Left forelimb (tissue), 1 donor: ENCODE measurements at regions not wholly inside any gene's neighbourhood (a gene's known extent, or its start where the extent isn't known, plus 50 kb on each side); places are given as distances from the start of the nearest gene placed in this dataset.
"Not testable (repeated sequence)": the region's sequence is repeated elsewhere in the genome, so short reads cannot be mapped to it uniquely, and the experiment has no call there.

Source experiments
- DNase-seq: peaks from one replicate; pipeline ENCODE4 v3.0.0-alpha.2; 2018; ENCODE audit warnings: low spot score

DNA sequence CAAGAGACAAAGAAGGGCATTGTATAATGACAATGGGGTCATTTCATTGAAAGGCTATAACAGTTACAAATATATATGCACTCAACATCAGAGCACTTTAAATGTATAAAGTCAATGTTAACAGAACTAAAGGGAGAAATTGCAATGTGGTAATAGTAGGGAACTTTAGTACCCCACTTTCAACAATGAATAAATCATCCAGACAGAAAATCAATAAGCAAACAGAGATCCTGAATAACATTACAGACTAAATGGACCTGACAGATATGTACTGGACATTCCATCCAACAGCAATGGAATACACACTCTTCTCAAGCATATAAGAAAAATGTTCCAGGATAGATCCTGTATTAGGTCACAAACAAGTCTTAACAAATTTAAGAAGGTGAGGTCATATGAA is 90.5 kb upstream of the ALKAL2 start:
- no peak for DNase-seq

DNA sequence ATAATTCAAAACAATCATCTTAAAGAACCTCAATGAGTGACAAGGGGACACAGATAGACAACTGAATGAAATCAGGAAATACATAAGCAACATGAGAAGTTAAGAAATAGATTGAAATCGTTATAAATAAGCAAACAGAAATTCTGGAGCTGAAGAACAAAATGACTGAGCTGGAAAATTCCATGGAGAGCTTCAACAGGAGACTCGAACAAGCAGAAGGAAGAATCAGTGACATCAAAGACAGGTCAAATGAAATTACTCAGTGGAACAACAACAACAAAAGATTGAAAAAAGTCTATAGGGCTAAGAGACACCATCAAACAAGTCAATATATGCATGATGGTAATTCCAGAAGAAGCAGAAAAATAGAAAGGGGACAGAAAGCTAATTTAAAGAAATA is 89.5 kb upstream of the ALKAL2 start:
- DNase-seq = no peak

DNA sequence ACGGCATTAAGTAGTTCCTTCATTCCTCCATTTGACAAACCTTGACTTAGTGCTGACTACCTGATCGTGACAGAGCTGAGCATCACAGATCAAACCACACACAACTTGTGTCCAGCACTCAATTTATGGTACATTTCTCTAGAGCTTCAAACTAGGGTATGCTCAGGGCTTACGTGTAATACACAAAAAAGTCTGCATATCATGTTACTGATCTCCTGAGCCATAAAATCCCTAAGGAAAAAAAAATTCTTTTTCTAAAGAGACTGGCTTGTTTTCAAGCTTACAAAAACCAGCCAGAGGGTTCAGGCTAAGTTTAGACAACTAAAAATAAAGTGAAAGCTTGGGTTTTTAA is 88.0 kb upstream of the ALKAL2 start:
- no peak for DNase-seq

DNA sequence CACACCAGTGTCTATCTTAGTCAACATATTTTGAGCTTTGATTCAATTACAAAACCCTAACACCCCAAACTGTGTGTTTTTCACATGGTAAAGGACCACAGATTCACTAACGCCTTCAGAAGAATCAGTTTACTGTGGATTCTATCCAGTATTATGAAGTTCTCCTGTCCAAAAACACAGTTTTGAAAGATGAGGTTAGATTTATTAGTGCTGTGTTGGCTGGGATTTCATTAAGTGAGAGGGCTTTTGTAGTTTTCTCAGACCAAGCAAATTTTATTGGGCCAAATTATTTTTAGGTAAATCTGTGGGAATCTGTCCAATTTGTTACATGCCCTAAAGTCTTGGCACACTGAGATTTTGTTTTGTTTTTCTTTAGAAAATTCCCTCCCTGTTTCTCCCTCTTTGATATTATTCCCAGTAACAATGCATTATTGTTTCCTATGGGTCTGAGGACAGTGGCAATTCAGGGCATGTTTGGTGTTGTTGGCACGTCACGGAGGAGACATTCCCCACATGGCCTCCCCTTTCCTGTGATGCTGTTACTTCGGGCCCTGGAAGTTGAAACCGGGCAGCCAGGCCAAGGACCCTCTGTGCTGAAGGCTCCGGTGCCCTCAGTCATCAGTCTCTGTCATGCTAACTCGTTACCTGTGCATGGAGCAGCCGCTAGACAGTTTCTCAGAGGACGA is 87.5 kb upstream of the ALKAL2 start:
- DNase-seq = no peak

DNA sequence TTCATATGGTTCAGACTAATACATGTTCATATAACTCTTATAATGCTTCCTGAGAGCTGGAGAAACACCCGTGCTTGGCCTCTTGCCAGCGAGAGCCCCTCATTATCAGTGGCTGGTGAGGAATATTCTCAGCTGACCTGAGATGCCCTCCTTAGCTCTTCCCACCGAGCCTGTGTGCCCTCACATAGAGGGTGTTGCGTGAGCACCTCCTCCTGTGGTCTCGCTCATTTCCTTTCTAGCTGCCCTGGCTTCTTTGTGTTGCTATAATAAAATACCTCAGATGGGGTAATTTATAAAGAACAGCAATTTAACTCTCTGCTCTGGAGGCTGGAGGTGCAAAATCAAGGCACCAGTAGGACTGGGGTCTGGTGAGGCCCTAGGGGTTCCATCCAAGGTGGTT is 80.5 kb upstream of the ALKAL2 start:
- DNase-seq = no peak

- DNase-seq = no peak
Observed at GRCh38 chr2:367246-367645, 79.4 kb upstream of the ALKAL2 start.

DNA sequence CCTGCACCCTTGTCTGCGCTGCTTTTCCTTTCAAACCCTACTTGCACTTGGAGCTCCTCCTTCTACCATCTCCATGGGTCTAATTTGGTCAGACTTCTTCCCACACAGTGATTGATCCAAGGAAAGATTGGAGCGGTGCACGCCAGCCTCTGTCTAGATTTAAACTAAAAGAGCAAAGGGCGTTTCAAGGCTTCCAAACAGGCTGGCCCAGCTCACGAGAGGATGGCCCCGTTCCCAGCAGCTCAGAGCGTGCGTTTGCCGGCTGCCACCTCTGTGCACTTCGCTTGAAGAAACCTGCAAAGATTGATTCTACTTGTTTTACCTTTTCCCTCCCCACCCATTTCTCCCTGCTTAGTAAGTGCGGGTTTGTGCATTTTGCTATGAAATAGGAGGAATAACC is 78.8 kb upstream of the ALKAL2 start:
- no peak for DNase-seq

DNA sequence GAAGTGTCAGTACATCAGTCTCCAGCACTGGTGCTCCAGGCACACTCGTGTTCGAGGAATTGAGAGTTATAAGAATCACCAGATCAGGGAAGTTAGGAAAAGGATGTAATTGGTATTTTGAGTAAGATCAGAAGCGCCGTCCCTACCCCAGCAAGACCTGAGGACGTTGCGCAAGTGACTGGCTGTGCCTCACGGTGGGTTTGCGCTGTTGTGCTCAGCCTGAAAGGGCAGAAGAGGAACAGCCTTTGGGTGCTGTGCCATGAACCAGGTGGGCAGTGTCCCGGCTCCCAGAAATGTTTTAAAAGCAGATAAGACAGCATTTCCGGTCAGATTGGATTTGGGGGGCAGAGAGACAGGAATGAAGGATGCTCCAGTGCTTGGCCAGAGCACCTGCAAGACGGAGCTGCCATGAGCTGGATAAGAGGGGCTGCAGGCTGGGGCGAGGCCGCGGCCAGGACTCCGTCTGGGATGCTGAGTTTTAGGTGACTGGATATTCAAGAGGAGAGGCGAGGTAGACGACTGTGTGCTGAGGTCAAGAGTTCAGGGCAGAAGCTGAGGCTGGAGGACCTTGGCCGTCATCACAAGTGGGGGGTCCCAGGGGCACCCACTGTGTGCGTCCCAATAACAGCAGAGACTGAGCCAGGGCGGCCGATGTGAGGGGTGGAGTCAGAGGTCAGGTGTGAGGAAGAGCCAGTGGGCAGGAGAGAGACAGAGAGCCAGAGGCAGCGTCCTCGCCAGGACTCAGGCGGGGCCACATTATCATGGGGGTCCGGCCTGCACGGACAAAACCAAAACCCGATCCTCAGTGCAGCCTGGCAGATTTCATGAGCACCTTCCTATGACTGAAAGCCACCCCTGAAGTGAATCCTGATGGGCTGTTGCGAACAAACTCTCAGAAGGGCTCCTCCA is 77.7 kb upstream of the ALKAL2 start:
- DNase-seq = no peak

- DNase-seq = no peak
Observed at GRCh38 chr2:363824-364470, 76.1 kb upstream of the ALKAL2 start.

DNA sequence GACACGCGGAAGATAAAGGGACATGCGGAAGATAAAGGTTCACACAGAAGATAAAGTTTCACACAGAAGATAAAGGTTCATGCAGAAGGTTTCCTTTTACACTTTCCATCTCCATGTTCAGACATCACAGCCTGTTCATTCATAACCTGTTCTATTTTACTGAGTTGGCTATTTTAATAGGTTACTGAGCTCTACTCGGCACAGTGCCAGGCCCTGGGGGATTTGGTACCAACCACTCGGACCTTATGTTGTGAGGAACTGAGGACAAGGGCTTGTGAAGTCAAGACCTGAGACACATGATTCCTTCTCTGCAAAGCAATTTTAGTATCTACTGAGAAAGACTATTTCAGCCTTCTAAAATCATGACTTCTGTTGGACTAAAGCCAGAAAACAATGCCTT is 75.0 kb upstream of the ALKAL2 start:
- DNase-seq = no peak

GRCh38 chr2:360124-360523 is 72.2 kb upstream of the ALKAL2 start:
- no peak for DNase-seq

- DNase-seq = no peak
Observed at GRCh38 chr2:359047-359446, 71.2 kb upstream of the ALKAL2 start.

GRCh38 chr2:357811-358210 is 69.9 kb upstream of the ALKAL2 start:
- DNase-seq = no peak

- not testable (repeated sequence) for DNase-seq
Observed at GRCh38 chr2:356304-356703, 68.4 kb upstream of the ALKAL2 start.

DNA sequence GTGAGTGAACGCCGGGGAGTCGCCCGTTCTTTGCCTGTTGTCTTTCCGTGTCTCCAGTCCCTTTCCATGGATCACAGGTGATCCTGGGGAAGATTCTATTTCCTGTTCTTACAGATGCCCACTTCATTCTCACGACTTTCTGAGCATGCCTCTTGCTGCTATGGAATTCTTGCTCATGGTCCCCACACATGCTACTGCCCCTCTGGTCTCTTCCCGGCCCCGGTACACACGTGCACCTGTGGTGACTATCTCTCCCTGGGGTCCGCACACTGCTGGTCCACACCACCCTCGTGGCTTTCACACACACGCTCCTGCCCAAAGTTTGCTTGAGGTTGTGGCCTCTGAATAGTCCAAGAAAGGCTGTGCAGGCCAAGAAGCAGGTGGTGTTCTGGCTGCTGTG is 67.9 kb upstream of the ALKAL2 start:
- no peak for DNase-seq

- no peak for DNase-seq
Observed at GRCh38 chr2:352696-353095, 64.8 kb upstream of the ALKAL2 start.

DNA sequence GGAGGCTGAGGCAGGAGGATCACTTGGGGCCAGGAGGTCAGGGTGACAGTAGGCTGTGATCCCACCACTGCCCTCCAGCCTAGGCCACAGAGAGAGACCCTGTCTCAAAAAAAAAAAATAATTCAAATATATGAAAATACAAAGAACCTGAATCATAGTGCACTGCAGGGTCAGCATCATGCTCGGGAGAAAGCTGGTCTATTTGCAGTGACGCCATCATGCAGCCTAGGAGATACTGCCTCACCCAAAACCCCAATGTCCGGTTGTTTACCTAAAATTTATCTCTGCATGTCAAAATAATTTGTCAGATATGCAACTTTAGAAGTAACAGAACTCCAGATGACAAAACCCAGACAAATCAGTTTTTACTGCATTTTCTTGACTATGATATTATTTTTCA is 61.5 kb upstream of the ALKAL2 start:
- DNase-seq = no peak

DNA sequence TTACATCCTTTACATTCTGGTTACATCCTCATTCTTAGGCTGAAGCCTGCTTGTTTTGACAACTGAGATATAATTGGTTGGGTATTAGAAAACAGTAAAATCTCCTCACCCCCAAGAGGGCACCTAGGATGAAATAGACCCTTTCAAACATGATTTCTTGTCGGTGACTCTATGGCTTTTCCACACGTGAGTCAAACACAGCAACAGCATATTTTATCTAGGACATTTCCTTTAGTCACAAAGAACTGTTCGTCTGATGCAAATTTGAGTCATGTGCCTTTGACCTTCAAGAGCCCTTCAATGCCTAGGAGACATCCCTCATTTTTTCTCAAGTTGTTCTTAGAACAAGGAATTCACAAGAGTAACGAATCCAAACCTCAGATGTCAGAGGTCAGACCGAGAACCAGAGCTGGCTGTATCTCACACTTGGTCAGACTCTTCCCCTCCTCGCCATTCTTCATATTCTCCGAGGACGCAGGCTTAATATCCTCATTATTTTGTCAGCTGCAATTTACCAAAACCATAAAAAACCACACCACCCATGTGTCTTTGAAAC is 60.5 kb upstream of the ALKAL2 start:
- no peak for DNase-seq

DNA sequence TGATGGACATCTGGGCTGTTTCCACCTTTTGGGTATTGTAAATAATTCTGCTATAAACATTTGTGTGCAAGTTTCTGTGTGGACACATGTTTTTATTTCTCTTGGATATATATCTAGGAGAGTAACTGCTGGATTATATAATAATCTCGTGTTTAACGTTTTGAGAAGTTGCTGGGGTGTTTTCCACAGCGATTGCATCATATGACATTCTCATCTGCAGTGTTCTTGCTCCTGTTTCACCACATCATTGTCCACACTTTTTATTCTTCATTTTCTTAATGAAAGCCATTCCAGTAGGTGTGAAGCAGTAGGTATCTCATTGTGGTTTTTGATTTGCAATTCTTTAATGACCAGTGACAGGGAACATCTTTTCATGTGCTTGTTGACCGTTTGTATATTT is 56.9 kb upstream of the ALKAL2 start:
- no peak for DNase-seq

DNA sequence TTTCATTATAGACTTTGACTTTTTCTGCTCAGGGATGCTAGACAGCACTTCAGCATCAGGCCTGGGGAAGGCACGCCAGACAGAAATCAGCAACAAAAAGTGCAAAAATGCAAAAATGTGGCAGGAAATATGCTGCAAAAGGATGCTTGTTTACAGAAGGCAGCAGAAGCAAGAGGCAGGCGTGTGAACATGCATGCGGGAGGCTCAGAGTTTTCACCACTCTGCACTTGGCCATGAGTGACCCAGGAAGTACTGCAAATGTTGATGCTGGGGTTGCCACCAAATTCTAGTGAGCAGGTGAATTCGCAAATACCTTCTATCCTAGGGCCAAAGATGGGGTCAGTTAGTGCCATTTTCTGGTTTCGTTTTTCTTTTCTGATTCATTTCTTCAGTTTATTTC is 55.5 kb upstream of the ALKAL2 start:
- DNase-seq = no peak

DNA sequence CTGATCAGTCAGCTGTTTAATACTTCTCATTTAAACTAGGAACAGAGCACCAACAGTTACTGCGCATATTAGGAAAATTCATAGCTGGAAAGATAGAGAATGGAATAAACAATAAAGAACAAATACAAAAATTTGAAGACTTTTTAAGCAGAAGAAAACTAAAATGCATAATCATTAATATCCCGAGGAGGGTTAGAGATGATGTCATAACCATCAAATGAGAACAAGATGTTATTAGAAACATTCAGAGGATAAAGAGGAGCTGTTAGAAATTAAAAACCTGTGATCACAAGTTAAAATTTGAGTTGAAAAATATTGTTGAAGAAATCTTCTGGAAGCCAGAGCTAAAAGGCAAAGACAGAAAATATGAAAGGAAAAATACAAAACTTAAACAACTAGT is 54.0 kb upstream of the ALKAL2 start:
- DNase-seq = no peak

DNA sequence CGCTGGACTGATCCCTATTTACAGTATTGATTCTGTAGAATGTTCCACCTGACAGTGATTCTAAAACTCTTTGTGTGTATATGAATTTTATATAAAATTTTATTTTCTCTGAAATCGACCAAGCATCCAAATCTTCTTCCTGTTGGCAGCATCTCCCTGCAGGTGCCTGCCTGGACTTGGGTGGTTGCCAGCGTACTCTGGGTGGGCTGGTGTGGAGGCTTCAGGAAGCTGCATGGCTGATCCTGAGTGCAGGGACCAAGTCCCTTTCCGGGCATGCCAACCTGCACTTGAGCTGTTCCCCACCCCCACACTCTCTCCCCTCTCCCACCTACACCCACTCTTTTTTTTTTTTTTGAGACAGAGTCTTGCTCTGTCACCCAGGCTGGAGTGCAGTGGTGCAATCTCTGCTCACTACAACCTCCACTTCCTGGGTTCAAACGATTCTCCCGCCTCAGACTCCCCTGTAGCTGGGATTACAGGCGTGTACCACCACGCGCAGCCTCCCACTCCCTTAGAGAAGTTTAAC is 53.2 kb upstream of the ALKAL2 start:
- no peak for DNase-seq
